ENCODE measurements at regions not wholly inside any gene's neighbourhood (a gene's known extent, or its start where the extent isn't known, plus 50 kb on each side); places are given as distances from the start of the nearest gene placed in this dataset.

DNA sequence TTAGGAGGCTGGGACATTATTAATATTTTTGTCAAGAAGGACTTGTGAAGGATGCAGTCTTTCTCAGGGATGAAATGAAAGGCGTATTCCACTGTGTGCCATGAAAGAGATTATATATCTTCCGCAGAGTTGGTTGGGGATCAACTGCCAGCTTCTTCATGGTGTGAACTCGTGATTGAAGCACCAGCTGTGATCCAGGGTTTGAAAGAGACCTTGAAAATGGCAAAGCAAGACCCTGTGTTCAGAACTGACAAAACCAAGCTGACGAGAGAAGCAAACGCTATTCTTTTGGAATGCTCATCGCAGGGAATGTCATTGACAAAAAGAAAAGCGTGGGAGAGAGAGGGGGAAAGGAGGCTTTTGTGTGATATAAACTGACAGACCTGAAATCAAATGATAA lies 263.9 kb upstream of the ZNF608 start:
- Histone ChIP-seq H3K27ac (ENCODE audit: low read depth in 1 of 2, low read length in 1 of 2) (no peak overlapping the region), H3K4me3 (no peak overlapping the region), H3K4me1 (ENCODE audit: control insufficient read depth in 5 of 5, insufficient read depth in 5 of 5, low read length in 5 of 5) (peaks cover 0 to 21% (median 10%) of the 10 kb centered on the region in 5 donors), H3K9ac (ENCODE audit: insufficient read depth in 1 of 2, low read length in 2 of 2) (no peak overlapping the region), H3K27me3 (ENCODE audit: control insufficient read depth in 3 of 3, insufficient read depth in 3 of 3, low read length in 2 of 3) (no peaks in the 10 kb centered on the region), H3K36me3 (ENCODE audit: control insufficient read depth in 4 of 4, insufficient read depth in 4 of 4, low read length in 4 of 4) (no peaks in the 10 kb centered on the region), H3K9me3 (ENCODE audit: control insufficient read depth in 4 of 4, insufficient read depth in 3 of 4, low read length in 3 of 4) (no peaks in the 10 kb centered on the region)
- no peak for DNase-seq
- WGBS, 2 donors: 93 to 94% methylated on average over 7 of the region's 7 CpGs
- TF ChIP-seq, protein P1, sequence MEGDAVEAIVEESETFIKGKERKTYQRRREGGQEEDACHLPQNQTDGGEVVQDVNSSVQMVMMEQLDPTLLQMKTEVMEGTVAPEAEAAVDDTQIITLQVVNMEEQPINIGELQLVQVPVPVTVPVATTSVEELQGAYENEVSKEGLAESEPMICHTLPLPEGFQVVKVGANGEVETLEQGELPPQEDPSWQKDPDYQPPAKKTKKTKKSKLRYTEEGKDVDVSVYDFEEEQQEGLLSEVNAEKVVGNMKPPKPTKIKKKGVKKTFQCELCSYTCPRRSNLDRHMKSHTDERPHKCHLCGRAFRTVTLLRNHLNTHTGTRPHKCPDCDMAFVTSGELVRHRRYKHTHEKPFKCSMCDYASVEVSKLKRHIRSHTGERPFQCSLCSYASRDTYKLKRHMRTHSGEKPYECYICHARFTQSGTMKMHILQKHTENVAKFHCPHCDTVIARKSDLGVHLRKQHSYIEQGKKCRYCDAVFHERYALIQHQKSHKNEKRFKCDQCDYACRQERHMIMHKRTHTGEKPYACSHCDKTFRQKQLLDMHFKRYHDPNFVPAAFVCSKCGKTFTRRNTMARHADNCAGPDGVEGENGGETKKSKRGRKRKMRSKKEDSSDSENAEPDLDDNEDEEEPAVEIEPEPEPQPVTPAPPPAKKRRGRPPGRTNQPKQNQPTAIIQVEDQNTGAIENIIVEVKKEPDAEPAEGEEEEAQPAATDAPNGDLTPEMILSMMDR (IDR thresholded peaks at IDR 0.05; ENCODE audit: control extremely low read depth, extremely low read depth): no peak
- ATAC-seq (ENCODE audit: insufficient read depth, low FRiP score): no peak

DNA sequence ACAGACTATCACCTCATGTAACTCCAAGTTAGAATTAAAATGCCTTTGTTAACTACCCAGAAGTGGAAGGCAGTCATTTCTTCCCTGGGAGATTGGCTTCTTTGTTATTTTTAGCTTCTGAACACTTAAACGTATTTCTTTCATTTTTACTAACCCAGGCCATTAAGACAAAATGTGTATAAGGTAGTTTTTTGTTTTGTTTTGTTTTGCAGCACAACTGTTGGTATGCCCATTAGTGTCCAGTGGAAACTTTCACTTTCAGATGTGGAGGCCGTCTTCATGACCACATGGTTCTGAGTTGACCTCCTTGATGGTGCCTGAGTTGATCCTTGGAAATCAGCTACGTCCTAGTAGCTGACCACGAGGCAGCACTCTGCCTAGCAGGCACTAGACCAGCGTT lies 264.6 kb upstream of the ZNF608 start:
- Histone ChIP-seq H3K27me3 (ENCODE audit: control insufficient read depth in 3 of 3, insufficient read depth in 3 of 3, low read length in 2 of 3) (no peaks in the 10 kb centered on the region), H3K4me1 (ENCODE audit: control insufficient read depth in 5 of 5, insufficient read depth in 5 of 5, low read length in 5 of 5) (peaks cover 0 to 16% (median 8%) of the 10 kb centered on the region in 5 donors), H3K9me3 (ENCODE audit: control insufficient read depth in 4 of 4, insufficient read depth in 3 of 4, low read length in 3 of 4) (no peaks in the 10 kb centered on the region), H3K4me3 (no peak overlapping the region), H3K27ac (ENCODE audit: low read depth in 1 of 2, low read length in 1 of 2) (no peak overlapping the region), H3K36me3 (ENCODE audit: control insufficient read depth in 4 of 4, insufficient read depth in 4 of 4, low read length in 4 of 4) (no peaks in the 10 kb centered on the region), H3K9ac (ENCODE audit: insufficient read depth in 1 of 2, low read length in 2 of 2) (no peak overlapping the region)
- TF ChIP-seq, protein P1 (IDR thresholded peaks at IDR 0.05; ENCODE audit: control extremely low read depth, extremely low read depth): no peak
- no peak for DNase-seq
- ATAC-seq (ENCODE audit: insufficient read depth, low FRiP score): no peak
- 76 to 86% methylated on average over 5 of the region's 5 CpGs for WGBS, 2 donors

DNA sequence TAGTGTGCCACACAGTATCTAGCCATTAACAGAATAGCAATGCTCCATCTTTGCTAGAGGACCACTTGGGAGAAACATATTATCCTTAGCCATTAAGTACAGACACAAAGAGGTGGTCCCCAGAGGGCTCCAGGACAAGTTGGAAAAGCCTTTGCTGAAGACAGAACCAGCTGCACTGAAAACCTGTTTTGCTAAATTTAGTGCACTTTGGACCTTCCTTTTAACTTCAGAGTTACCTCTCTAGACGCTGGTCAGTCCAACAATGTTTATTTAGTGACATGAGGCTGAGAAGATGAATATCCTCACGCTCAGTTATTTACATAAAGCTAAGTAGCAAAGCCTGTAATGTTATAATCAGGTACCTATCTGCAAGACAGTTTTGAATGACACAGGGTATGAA lies 265.0 kb upstream of the ZNF608 start:
- TF ChIP-seq, protein P1 (IDR thresholded peaks at IDR 0.05; ENCODE audit: control extremely low read depth, extremely low read depth): no peak
- no peaks in the 10 kb centered on the region for H3K9me3 ChIP-seq (ENCODE audit: control insufficient read depth in 4 of 4, insufficient read depth in 3 of 4, low read length in 3 of 4)
- DNase-seq (no peak), ATAC-seq (ENCODE audit: insufficient read depth, low FRiP score) (no peak)
- 57 to 76% methylated on average over 2 of the region's 2 CpGs for WGBS, 2 donors
- no peaks in the 10 kb centered on the region for H3K27me3 ChIP-seq (ENCODE audit: control insufficient read depth in 3 of 3, insufficient read depth in 3 of 3, low read length in 2 of 3)
- H3K4me1 ChIP-seq (ENCODE audit: control insufficient read depth in 5 of 5, insufficient read depth in 5 of 5, low read length in 5 of 5): peaks cover 0 to 16% (median 6%) of the 10 kb centered on the region in 5 donors
- H3K4me3 ChIP-seq: no peak overlapping the region
- no peak overlapping the region for H3K27ac ChIP-seq (ENCODE audit: low read depth in 1 of 2, low read length in 1 of 2)
- no peaks in the 10 kb centered on the region for H3K36me3 ChIP-seq (ENCODE audit: control insufficient read depth in 4 of 4, insufficient read depth in 4 of 4, low read length in 4 of 4)
- no peak overlapping the region for H3K9ac ChIP-seq (ENCODE audit: insufficient read depth in 1 of 2, low read length in 2 of 2)

DNA sequence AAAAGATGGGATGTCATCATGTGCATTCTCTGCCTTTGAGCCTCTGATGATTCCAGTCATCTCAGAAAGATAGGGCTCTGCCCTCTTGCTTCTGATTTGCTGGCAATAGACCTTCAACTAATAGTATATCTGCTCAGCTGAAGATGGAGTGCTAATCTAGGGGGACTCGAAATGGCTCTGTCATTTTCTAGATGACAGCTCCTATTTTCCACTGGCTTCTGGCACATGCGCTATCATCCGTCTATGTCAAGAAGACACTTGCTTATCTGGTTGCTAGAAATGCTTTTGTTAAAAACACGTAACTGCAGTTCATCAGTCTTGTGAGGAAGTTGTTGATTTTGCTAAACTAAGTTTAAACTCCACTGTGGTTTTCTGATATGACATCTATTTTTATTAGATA lies 265.5 kb upstream of the ZNF608 start:
- Histone ChIP-seq H3K4me1 (ENCODE audit: control insufficient read depth in 5 of 5, insufficient read depth in 5 of 5, low read length in 5 of 5) (peaks cover 0 to 16% (median 6%) of the 10 kb centered on the region in 5 donors), H3K9me3 (ENCODE audit: control insufficient read depth in 4 of 4, insufficient read depth in 3 of 4, low read length in 3 of 4) (no peaks in the 10 kb centered on the region), H3K36me3 (ENCODE audit: control insufficient read depth in 4 of 4, insufficient read depth in 4 of 4, low read length in 4 of 4) (no peaks in the 10 kb centered on the region), H3K27ac (ENCODE audit: low read depth in 1 of 2, low read length in 1 of 2) (no peak overlapping the region), H3K9ac (ENCODE audit: insufficient read depth in 1 of 2, low read length in 2 of 2) (no peak overlapping the region), H3K27me3 (ENCODE audit: control insufficient read depth in 3 of 3, insufficient read depth in 3 of 3, low read length in 2 of 3) (no peaks in the 10 kb centered on the region), H3K4me3 (no peak overlapping the region)
- 51 to 53% methylated on average over 4 of the region's 4 CpGs for WGBS, 2 donors
- DNase-seq: no peak
- TF ChIP-seq, protein P1 (IDR thresholded peaks at IDR 0.05; ENCODE audit: control extremely low read depth, extremely low read depth): no peak
- no peak for ATAC-seq (ENCODE audit: insufficient read depth, low FRiP score)

Measured in lung (tissue), 11 donors.